K562 (cell line): ENCODE measurements at regions not wholly inside any gene's neighbourhood (a gene's known extent, or its start where the extent isn't known, plus 50 kb on each side); places are given as distances from the start of the nearest gene placed in this dataset.

ENCODE experiments used
- ATAC-seq: fragments of 200-7000 bp; cut with Tn5 transposase; 3 replicates; pipeline ENCODE4 v1.9.1; 2020; ENCODE audit warnings: moderate library complexity
- BruUV-seq: library from RNA; stranded (reverse); fragments of 400-500 nt; replicated peaks from 2 replicates; lab custom pipeline; 2021; lab: Mats Ljungman, UMichigan
- CTCF ChIA-PET: fragments of 300-600 bp; formaldehyde crosslinking; extraction: SDS; loops from one replicate; lab custom pipeline; 2021; ENCODE audit warnings: low intra/inter-chr PET ratio; lab: Yijun Ruan, JAX
- POLR2A ChIA-PET: fragments of 300-600, 350-650 bp; sonication (Branson Sonifier 250); formaldehyde crosslinking; extraction: SDS; loops from one replicate; lab custom pipeline; 2021; ENCODE audit warnings: antibody characterized with exemption, inconsistent platforms; lab: Yijun Ruan, JAX
- DNase-seq, 4 experiments: peaks; one replicate each; pipeline versions ENCODE4 v3.0.0 to v3.0.0-alpha.2; 2011 to 2018; ENCODE audit warnings: low spot score in 3 of 4, mixed read lengths in 3 of 4; ENCODE audit errors: extremely low read depth in 1 of 4
- FAIRE-seq: peaks from 2 replicates; lab custom pipeline; 2011; peaks lifted over from hg19 to GRCh38; lab: Jason Lieb, UNC
- H2AFZ ChIP-seq: 2 replicates; pipeline ENCODE4 v1.6.0; 2011; ENCODE audit warnings: low read depth, low read length, control low read depth, inconsistent platforms
- H3K27ac ChIP-seq: fragments of 200-600 bp; 3 replicates; pipeline ENCODE4 v1.8.0; 2011; ENCODE audit warnings: low read depth, mild to moderate bottlenecking, control low read depth, inconsistent platforms, low read length, moderate library complexity, mixed read lengths; ENCODE audit errors: extremely low read depth
- H3K27me3 ChIP-seq, 2 experiments: fragments of 300-600 bp in 1 of 2; 2 replicates in 1 of 2; 3 replicates in 1 of 2; pipeline versions ENCODE4 v1.6.0 to v1.8.0; 2011; ENCODE audit warnings: inconsistent platforms in 2 of 2, low read length in 2 of 2, mild to moderate bottlenecking in 1 of 2, mixed read lengths in 1 of 2, moderate library complexity in 1 of 2; ENCODE audit not compliant: control insufficient read depth in 2 of 2, insufficient read depth in 2 of 2
- H3K36me3 ChIP-seq: fragments of 300-600 bp; 3 replicates; pipeline ENCODE4 v1.8.0; 2011; ENCODE audit warnings: mild to moderate bottlenecking, low read length, inconsistent platforms; ENCODE audit not compliant: control insufficient read depth, insufficient read depth
- H3K4me1 ChIP-seq, 2 experiments: fragments of 200-600 bp in 1 of 2; replicated peaks in 1 of 2; 2 replicates in 1 of 2; 3 replicates in 1 of 2; pipeline versions ENCODE4 v1.5.1 to v1.8.0; 2011; ENCODE audit warnings: inconsistent platforms in 2 of 2, low read length in 2 of 2, mild to moderate bottlenecking in 1 of 2, mixed read lengths in 1 of 2, moderate library complexity in 1 of 2; ENCODE audit not compliant: control insufficient read depth in 2 of 2, insufficient read depth in 2 of 2
- H3K4me2 ChIP-seq: 2 replicates; pipeline ENCODE4 v1.6.1; 2011; ENCODE audit warnings: low read length, control low read depth, inconsistent platforms, mixed read lengths; ENCODE audit not compliant: insufficient read depth
- H3K4me3 ChIP-seq: fragments of 200-600 bp; sonication (generic), shearing (Covaris generic); 2 replicates; pipeline ENCODE4 v1.5.1; 2016; ENCODE audit warnings: control low read depth, inconsistent platforms
- H3K79me2 ChIP-seq: fragments of 200-600 bp; 3 replicates; pipeline ENCODE4 v1.8.0; 2011; ENCODE audit warnings: low read length, inconsistent platforms; ENCODE audit not compliant: control insufficient read depth, insufficient read depth
- H3K9ac ChIP-seq, 2 experiments: 2 replicates each; pipeline versions ENCODE4 v1.6.0 to v1.6.1; 2011; ENCODE audit warnings: low read depth in 2 of 2, low read length in 2 of 2, control low read depth in 1 of 2, inconsistent platforms in 1 of 2, mild to moderate bottlenecking in 1 of 2, mixed read lengths in 1 of 2; ENCODE audit not compliant: insufficient read depth in 1 of 2
- H3K9me1 ChIP-seq: one replicate; pipeline ENCODE4 v1.6.0; 2011; ENCODE audit warnings: inconsistent platforms, mild to moderate bottlenecking, low read length, moderate library complexity; ENCODE audit not compliant: control insufficient read depth, insufficient read depth
- H3K9me3 ChIP-seq: replicated peaks from 2 replicates; pipeline ENCODE4 v1.5.1; 2011; ENCODE audit warnings: low read depth, low read length, inconsistent platforms; ENCODE audit not compliant: control insufficient read depth, insufficient read depth
- H4K20me1 ChIP-seq: replicated peaks from 2 replicates; pipeline ENCODE4 v1.6.1; 2011; ENCODE audit warnings: low read length, inconsistent platforms, mixed read lengths; ENCODE audit not compliant: control insufficient read depth, insufficient read depth
- EGR1 ChIP-seq: fragments of 450-650 bp; conservative IDR thresholded peaks from 2 replicates; pipeline ENCODE4 v1.6.1; 2017; ENCODE audit warnings: mild to moderate bottlenecking
- EWSR1 ChIP-seq: fragments of 450-650 bp; IDR thresholded peaks from 2 replicates; pipeline ENCODE4 v1.6.1; 2018; ENCODE audit warnings: borderline replicate concordance, mild to moderate bottlenecking, low read depth, moderate library complexity; ENCODE audit not compliant: partially characterized antibody
- MAFF ChIP-seq: IDR thresholded peaks from 2 replicates; pipeline ENCODE4 v1.6.1; 2012; ENCODE audit warnings: low read length, improper control_type of control experiment
- NEUROD1 ChIP-seq: fragments of 150-350 bp; IDR thresholded peaks from 2 replicates; pipeline ENCODE4 v1.6.1; 2014; ENCODE audit warnings: borderline replicate concordance, low read length, low read depth; ENCODE audit not compliant: partially characterized antibody
- TCFL5 ChIP-seq: fragments of 250-450 bp; sonication (Bioruptor Pico); conservative IDR thresholded peaks from 2 replicates; pipeline ENCODE4 v1.6.1; 2021; ENCODE audit warnings: mild to moderate bottlenecking, moderate library complexity, matching md5 sums
- WGBS: fragments of 100-300 bp; shearing (Covaris generic); methylation state at CpG from one replicate; pipeline ENCODE4 v1.1.6; 2016; ENCODE audit warnings: low coverage, mixed read lengths; ENCODE audit not compliant: insufficient coverage; ENCODE audit errors: missing lambda C conversion rate; 5-methylcytosine and 5-hydroxymethylcytosine counted together
- in situ Hi-C: fragments of 300-500 bp; cut with MboI; formaldehyde crosslinking; loops from 4 replicates; pipeline ENCODE4 v1.15.0; 2018; ENCODE audit warnings: inconsistent platforms, mixed read lengths
- intact Hi-C: fragments of 100-400 bp; cut with micrococcal nuclease; formaldehyde crosslinking; loops from 2 replicates; pipeline ENCODE4 v1.14.2; 2022
- TF ChIP-seq, protein P1 (sequence below), 2 experiments: fragments of 200-800 bp in 1 of 2; sonication (Bioruptor generic) in 1 of 2; sonication (generic) in 1 of 2; formaldehyde crosslinking in 1 of 2; IDR thresholded peaks in 1 of 2; conservative IDR thresholded peaks in 1 of 2; 2 replicates each; pipeline versions ENCODE4 v1.5.0 to v1.6.1; 2016 to 2020; ENCODE audit warnings: missing compliant biosample characterization in 1 of 2, missing genetic modification characterization in 1 of 2, missing genetic modification reagents in 1 of 2

DNA sequence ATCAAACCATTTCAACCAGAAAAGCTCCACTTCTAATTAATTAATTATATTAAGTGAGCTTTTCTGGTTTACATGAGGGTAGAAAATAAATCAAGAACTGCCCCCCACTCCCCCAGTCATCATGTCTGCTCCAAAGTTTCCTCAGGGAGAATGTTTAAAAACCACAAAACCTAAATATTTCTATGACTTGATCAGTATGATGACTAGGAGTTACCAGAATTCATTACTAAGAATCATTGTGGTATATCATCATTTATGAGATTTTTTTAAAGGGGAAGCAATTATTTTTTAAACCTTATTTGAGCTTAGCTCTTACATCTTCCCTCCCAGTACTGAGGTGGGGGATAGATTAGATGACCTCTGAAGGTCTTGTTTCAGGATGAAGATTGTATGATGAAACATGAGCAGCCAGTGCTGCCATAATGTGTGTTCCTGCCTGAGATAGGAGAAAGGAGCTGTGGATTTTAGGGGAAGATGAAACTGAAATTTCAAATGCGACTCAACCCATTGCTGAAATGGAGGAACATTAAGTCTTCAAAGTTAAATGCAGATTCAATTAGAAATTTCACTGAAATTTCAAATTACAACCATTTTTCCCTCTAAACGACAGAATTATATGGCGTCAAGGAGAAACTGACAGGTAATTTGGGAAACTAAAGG lies 401.3 kb upstream of the CADM1 start (continued):
- TF ChIP-seq EGR1: no peak
- TF ChIP-seq, protein P1, sequence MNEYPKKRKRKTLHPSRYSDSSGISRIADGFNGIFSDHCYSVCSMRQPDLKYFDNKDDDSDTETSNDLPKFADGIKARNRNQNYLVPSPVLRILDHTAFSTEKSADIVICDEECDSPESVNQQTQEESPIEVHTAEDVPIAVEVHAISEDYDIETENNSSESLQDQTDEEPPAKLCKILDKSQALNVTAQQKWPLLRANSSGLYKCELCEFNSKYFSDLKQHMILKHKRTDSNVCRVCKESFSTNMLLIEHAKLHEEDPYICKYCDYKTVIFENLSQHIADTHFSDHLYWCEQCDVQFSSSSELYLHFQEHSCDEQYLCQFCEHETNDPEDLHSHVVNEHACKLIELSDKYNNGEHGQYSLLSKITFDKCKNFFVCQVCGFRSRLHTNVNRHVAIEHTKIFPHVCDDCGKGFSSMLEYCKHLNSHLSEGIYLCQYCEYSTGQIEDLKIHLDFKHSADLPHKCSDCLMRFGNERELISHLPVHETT (CRISPR knock-in tag; conservative IDR thresholded peaks at IDR 0.05 in 1 of 2, IDR thresholded peaks at IDR 0.05 in 1 of 2): no peak
- no peak for TF ChIP-seq EWSR1

DNA sequence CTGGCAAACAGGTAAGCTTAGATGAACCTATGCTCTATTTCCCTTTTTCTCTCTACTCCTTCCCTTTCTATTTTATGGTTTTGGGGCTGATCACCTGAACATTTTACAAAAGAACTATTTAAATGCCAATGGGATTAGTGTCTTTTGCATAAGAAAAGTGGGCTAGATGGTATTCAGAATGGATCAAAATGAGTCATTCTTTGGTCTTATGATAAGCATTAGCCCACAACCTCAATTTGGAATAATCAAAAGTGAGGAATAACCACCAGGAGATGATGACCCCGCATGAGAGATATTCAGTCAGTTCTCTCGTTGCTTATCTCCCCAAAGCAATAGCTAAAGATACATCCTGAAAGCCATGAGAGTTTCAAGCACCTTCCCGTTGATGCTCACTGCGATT lies 399.0 kb upstream of the CADM1 start:
- no peak overlapping the region for H3K27ac ChIP-seq
- no peak overlapping the region for H3K4me3 ChIP-seq
- FAIRE-seq (no peak), DNase-seq (no peak), ATAC-seq (no peak)
- H2AFZ ChIP-seq: no peak overlapping the region
- no TSS peak for BruUV-seq
- H3K27me3 ChIP-seq: peaks cover 0 to 7% of the 10 kb centered on the region in 2 experiments; a peak in 1 of 5 replicates
- ChIA-PET POLR2A (interaction anchor here (0.9 kb wide), 1 partner anchor 8 kb away, joined by 3 read pairs; no protein-coding TSS in a partner anchor), CTCF (no interaction called here)
- H3K9me1 ChIP-seq: no peaks in the 10 kb centered on the region
- H3K4me1 ChIP-seq: no peaks in the 10 kb centered on the region
- H3K4me2 ChIP-seq: no peak overlapping the region
- H4K20me1 ChIP-seq: no peaks in the 10 kb centered on the region
- H3K79me2 ChIP-seq: no peaks in the 10 kb centered on the region
- no peak overlapping the region for H3K9ac ChIP-seq
- intact Hi-C loops (no loop called here), in situ Hi-C loops (no loop called here)
- no peaks in the 10 kb centered on the region for H3K36me3 ChIP-seq
- TF ChIP-seq NEUROD1 (no peak), MAFF (no peak), TCFL5 (CRISPR knock-in tag) (no peak)
- no peaks in the 10 kb centered on the region for H3K9me3 ChIP-seq
- WGBS: 1% methylated on average over 4 of the region's 4 CpGs
